ENCODE measurements at regions not wholly inside any gene's neighbourhood (a gene's known extent, or its start where the extent isn't known, plus 50 kb on each side); places are given as distances from the start of the nearest gene placed in this dataset.
A peak's percentile ranks its signal among the peaks of the same experiment; 100 is the strongest.

DNA sequence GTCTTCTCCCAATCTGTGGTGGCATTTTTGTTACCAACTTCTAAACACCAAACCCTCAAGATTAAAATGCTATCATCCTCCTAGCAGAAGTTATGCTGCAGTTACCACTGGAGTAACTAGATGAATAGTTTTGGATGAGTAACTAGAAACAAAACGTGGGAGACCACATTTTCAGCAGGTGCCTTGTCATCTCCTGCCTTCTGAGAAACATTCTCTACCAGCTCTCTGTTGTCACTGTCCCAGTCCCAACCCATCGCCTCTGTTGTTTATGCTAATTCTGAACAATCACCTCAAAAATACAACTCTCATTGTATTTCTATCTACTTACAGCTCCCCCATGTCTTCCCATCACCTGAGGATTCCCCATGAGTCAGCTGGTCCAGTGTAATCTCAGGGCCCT, 652.5 kb upstream of the ADAMTS16 start:
- no peak for DNase-seq (ENCODE audit: low read depth)

DNA sequence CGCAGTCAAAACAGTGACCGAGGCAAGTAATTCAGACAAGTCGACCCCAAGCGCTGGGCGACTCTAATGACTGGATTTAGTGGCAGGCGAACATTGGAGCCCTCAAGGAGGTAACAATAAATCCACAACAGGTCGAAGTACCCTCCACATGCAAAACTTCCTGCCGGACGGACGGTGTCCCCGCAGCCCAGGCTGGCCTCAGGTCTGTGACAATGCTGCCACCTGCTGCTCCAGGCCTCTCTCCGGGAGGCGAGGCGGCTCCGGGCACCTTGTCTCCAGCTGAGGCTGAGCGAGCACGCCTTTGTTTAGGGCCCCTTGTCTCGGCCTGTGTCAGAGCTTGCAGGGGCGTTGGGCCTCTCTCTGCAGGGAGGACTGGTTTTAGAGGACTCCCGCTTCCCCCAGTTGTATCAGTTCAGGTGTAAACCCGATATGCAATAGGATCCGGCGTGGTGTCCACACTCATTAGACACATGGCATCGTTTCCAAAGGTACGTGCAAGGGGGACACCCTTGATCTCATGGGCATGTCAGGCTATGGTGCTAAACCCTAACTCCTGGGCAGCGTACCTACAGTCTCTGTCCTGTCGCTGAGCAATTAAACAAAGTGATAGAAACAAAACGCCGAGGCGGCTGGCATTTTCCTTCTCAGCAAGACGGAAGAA, 628.0 kb upstream of the ADAMTS16 start:
- DNase-seq (ENCODE audit: low read depth) = no peak

DNA sequence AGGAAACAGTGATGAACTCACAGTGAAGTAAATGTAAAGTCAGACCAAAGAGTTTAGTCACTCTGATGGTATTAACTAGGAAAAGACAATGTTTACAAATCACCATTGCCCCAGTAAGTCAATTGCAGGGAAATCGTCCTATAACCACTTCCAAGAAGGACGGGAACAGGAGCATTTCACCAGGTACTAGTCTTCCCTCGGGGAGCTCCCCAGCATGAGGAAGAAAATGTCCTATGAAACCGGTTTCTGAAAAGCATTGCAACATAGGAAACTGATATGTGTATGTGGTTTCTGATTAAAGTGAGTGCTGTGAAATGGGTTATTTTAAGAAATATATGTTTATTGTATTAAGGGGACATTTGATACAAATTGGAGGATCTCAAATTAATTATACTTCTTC, 626.7 kb upstream of the ADAMTS16 start:
- DNase-seq (ENCODE audit: low read depth) = no peak

DNA sequence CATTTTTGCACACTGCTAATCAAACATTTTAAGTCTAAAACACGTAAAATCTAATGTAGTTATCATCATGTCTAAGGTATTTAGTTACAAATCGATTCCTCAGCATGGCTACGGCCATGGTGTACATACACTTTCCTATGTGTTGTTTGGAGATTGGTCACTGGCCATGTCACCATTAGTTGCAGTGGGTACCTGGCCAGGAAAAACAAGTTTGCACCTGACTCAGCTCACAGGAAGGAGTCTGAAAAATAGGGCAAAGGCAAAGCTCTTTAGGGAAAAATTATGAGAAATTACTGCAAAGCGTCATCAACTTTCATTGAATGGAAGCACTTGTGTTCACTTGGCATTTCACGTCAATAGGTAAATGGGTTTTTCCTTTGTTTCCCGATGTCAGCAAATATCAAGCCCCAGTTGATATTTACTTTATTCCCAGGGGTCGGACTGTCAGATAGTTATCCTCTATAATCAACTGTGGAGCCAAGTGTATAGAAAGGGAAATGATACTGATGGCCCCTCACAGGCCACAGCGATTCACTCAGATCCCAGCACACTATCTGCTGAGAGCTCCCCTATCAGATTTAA, 626.0 kb upstream of the ADAMTS16 start:
- no peak for DNase-seq (ENCODE audit: low read depth)

DNA sequence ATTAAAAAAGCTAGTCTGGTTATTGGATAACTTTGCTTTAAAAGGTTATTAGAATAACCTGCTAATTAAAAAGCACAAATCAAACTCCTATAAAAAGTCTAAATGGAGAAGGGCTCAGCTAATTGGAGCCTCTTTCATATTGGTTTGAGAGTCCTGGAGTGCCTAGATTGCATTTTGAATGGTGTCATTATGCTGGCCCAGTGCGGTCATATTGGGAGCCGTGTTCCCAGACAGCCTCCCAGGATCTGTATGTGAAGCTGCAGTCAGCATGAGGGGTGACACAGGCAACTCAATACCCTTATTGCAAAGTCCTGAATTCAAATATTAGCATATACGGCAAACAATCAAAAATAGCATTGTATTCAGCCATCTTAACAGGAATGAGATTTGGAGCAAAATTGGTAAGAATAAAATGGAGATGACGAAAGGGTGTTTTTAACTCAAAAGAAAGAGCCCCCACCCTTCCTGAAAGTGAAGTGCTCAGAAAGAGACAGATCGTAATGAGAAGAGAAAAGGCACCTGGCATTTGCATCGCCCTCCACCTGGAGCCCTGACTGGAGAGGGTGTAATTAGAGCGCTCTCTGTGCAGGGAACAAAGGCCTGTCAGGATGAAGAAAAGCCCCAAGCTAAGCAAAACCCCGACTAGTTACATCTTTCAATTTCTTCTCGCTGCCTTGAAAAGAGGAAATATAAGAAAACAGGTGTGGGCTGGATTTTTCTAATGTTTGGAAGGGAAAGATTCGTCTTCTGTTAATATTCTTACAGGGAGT, 621.0 kb upstream of the ADAMTS16 start:
- no peak for DNase-seq (ENCODE audit: low read depth)

DNA sequence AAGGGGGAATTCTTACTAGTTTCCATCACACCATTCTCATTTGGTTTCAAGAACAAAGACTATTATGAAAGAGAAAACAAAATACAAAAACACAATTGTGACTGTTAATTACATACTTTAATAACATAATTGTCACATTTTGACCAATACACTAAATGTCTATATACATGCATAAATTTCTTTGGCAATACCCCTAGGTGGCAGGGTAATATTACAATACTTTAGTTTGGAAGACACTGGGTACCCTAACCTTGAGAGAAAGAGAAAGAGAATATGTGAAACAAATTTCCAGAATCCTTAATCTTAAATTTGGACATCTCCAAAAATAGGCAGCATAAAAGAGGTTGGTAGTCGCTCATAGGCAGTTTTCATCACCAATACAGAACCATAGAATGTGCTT, 619.6 kb upstream of the ADAMTS16 start:
- no peak for DNase-seq (ENCODE audit: low read depth)

DNA sequence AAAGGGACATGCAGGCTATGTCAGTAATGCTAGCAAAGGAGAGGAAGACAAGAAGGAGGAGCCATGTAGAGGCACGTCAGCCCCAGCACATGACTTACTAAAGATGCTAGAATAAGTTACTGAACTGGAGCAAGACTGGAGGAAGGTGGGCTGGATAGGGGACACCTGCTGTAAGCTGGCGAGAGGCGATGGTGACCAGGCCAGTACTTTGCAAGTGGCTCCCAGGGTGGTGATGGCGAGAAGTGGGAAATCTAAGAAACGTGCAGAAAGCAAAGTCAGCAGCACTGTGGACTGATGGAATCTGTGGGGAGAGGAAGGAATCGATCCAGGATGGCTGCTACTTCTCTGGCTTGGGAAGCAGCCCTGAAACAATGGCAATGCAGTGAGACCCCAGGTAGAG, 617.1 kb upstream of the ADAMTS16 start:
- DNase-seq (ENCODE audit: low read depth) = no peak

DNA sequence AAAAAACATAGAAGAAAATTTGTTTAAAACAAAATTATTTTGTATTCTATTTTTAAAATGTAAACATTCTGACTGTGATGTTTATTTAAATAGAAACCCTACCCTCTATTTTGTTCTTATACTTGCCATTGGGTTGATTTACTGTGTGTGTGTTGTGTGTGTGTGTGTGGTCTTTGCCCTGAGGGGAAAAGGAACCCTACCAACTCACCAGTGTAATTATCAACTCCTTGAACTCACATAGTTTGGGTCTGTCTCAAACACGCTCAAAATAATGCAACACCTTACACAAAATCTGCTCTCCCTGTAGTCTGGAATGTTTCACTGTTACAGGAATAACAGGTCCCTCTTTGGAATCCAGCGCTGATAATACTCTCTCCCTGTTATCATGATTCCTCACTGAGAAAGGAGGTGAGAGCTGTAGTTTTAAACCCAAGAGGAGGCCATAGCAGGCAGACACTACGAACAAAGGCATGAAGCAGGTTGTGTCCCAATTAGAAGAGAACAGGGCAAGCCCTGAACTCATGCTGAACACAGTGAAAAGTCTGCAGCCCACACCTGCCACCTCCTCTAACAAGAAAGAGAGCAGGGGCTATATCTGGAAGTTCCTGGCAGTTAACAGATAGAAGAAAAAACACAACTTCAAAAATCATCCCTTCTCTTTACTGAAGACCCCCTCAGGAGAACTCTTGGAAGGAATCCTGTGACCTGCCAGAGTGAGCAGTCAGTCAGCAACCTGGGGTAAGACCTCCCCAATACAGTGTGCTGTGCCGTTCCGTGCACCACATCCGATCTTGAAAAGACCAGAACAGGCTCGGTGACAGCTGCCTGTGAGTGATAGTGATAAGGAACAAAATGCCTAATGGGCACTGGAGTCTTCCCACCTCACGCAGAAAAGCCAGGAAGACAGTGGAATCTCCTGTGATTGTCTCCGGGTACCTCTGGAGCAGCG, 608.1 kb upstream of the ADAMTS16 start:
- no peak for DNase-seq (ENCODE audit: low read depth)

DNA sequence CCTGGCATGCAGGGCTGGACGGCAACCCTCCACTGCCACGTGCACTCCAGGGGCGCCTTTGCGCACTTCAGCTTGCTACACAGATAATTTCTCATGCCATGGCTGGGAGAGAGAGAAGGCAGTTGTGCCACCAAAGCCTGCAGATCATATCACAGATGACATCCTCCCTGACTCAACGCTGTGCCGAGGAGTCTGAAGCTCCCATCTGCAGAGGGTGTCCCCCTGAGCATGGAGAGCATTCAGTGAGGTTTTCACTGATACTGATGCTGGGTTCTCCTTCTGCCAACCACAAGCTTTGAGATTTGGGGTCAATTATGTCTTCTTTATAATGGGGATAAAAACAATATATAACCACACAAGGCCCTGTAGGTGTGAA, 607.4 kb upstream of the ADAMTS16 start:
- no peak for DNase-seq (ENCODE audit: low read depth)

DNA sequence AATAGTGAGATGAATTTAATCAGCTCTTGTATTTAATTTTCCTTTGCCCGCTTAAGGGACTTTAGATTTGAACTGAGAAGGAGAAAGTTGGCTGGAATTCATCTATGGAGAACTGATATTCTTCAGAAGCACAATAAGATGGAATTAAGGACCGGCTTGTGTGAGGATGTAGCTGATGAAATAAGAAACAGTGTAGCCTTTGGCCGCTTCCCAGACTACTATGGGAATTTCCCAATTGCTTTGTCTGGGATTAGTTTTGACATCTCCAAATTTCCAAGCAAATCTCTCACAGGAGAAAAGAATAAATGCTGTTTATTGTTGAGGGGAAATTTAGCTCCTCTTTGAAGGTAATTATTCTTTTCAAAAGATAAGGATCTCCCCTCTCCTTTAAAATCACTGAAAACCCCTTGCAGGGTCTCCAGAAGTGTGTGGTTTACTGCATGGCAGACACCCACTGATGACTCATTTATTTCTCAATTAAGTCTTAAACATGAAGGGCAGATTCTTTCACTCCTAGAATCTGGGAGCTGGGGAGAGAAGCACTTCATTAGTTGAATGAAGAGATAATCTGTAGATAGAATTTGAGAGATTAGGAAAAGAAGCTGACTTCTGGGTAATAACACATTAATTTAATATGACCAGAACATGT, 606.5 kb upstream of the ADAMTS16 start:
- DNase-seq (ENCODE audit: low read depth) = no peak

DNA sequence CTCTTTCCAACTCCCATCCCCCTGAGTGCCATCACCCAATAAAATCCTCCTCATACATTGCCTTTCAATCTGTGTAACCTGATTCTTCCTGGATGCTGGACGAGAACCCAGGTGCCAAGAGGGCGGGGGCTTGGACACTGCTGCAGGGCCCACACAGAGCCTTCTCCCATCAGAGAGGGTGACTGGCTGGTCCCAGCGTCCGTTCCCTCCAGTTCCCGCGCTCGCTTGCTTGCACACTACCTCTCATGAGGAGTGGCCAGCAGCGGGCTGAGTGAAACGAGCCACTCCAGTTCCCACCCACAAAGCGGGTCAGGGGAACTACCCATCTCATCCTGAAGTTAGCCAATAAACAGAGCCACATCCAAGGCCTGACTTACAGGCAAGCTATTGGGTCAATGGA, 602.6 kb upstream of the ADAMTS16 start:
- DNase-seq (ENCODE audit: low read depth) = no peak

DNA sequence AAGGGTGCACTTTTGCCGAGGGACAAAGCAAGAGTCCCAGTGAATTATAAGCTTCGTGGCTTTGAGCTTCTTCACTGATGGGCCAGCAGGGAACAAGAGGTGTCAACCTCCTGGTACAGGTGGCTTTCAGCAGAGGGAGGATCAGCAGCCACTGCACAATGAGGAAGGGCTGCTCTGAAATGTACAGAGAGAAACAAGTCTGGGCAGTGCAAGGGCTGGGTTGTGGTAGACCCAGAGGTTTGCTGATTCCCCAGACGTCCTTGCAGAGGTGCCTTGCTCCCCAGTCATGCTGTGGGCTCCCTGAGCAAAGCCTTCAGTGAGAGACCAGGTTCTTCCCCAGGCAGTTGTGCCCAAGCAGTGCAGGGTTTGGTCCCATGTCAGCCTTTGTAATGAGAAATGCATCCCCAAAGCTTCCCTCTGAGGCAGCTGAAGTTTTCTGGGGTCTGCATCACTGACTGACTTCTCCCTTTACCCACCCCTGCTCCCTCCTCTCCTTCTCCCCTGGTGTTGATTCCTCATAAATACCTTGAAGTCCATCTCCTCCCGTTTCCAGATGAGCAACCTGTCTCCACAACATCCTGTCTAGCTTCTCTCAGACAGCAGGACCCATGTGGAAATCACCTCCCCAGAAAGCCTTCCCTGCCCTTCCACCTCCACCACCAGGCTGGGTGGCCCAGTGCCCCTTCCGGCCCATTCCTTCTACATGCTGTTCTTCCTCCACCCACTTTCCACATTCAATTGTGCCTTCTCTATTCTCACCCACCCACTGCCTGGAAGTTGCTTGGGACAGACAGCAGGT, 599.6 kb upstream of the ADAMTS16 start:
- DNase-seq (ENCODE audit: low read depth) = no peak

DNA sequence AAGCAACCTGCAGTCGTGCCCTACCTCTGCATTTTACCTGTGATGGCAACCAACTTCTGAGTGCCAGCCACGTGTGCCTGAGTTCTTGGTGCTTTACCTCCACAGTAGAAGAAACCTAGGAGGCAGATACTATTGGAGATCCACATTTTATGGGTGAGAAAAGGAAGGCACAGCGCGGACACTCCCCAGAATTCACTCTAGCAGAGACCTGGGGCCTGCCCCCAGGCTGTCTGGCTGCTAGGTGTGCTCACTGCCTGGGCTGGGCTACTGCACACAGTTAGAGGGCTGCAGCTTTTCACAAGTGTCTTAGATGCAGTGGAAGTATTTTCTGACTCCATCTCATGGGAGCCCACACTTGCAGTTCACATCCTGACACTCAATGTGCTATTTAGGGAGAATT, 598.8 kb upstream of the ADAMTS16 start:
- no peak for DNase-seq (ENCODE audit: low read depth)

DNA sequence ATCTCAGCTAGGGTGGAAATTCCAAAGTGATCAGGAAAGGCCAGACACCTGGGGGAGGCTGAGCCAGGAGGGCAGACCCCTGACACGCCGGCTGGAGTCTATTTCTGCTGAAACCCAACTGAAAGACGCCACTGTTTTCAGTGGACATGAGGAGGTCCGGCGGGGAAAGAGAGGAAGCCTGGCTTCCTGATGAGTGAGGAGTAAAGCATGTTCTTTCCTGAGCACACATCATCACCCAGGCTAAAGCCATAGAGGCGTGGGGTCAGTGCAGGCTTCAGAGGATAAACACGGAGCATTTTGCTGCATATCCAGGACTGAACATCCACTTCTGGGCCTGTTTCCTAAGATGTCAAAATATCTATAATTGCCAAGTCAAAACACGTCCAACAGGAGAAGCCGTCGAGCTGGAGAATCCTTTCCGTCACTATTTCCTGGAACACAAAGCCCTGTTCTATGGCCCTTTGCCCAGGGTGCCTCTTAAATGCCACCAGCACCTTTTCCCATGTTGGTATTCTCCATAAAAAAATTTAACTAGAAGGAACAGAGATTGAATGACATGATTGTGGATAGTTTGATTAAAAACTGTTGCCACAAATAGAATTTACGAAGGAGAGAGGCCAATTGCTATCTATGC, 597.9 kb upstream of the ADAMTS16 start:
- DNase-seq (ENCODE audit: low read depth) = no peak

DNA sequence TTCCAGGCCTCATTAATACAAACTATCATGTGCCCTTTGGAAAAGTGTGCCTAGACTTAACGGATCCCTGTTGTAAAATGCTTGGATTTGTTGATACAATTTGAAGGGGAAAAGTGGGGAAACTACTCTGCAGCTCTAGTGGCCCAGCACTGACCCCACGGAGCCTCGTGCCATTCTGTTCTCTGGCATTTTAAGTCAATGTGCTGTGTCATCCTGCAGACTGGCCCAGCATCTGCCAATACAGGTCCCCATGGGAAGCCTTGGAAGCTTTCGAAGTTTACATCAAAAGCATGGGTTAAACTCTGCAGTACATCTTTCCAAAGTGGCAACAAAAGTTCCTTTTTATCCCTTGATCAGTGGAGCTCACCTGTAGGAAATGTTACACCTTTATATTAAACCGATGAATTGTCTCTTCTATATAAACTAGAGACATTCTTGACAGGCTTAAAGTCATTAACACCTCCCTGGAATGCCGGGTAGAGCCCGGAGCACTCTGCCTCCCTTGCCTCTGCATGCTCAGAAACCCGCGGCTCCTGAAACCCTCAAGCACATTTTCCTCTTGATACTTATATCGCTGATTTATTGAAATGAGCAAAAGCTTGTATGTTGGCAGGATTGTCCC, 596.0 kb upstream of the ADAMTS16 start:
- DNase-seq (ENCODE audit: low read depth) = no peak

DNA sequence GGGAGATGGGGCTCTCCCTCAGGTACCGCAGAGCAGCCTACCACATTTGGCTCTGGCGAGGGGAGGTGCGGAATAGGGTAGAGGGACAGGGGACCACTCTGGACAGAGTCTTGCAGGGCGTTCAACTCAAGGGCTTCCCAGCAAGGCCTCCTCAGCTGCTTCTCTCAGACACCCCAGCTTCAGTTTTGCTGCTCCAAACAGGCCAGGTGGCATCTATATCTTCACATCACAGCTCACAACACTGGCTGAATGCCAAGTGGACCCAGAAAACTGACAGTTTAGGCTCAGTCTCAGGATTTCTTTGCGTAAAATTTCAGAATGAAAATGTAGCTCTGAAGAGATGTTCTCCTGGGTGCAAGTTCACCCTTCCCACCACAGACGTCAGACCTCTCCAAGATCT, 592.6 kb upstream of the ADAMTS16 start:
- DNase-seq (ENCODE audit: low read depth) = no peak

DNA sequence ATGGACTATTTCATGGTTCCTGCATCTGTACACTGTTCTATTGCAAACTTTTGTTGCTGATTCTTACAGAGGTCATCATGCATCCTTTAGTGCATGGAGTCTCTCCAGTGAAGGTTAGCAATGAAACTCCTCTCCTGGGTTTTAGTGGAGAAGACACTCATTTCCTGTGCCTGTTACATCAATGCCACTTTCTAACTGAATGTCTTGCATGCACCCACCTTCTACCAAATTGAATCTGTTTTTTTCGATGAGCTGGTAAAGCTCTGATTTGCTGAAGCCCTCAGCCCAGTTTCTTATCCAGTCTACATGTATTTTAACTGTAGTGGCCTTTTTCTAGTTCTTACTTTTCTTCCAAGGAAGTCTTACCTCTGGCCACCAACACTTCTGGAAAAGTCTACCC, 591.8 kb upstream of the ADAMTS16 start:
- no peak for DNase-seq (ENCODE audit: low read depth)

DNA sequence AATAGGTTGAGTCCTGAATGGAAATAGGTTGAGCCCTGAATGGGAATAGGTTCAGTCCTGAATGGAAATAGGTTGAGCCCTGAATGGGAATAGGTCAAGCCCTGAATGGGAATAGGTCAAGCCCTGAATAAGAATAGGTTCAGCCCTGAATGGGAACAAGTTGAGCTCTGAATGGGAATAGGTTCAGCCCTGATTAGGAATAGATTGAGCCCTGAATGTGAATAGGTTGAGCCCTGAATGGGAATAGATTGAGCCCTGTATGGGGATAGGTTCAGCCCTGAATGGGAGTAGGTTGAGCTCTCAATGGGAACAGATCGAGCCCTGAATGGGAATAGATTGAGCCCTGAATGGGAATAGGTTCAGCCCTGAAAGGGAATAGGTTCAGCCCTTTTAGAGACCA, 590.8 kb upstream of the ADAMTS16 start:
- no peak for DNase-seq (ENCODE audit: low read depth)

DNA sequence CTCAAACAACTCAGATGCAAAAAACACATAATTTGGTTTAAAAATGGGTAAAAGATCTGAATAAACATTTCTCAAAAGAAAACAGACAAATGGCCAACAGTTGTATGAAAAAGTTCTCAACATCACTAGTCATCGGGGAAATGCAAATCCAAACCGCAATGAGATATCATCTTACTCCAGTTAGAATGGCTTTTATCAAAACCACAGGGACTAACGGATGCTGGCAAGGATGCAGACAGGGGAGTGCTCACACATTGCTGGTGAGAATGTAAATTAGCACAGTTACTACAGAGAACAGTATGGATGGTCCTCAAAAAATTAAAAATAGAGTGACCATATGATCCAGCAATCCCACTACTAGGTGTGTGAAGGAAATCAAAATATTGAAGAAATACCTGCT, 589.1 kb upstream of the ADAMTS16 start:
- DNase-seq (ENCODE audit: low read depth) = peak; percentile 70

DNA sequence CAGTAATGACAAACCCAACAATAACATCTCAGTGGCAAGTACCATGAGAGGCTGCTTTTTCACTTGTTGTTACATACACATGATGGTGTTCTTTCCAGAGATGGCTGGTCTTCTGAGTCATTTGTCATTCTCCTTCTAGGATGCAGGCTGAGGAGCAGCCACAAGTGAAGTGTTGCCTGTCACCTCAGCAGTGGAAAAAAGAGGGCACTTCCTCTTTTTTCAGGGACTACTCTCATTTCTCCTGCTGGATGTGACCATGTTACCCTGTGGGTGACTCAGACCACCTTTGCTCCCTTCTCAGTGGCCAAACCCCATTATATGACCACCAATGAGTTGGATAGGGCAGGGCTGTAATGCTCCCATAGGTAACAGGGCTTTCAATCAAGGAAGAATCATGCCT, 587.0 kb upstream of the ADAMTS16 start:
- DNase-seq (ENCODE audit: low read depth) = no peak

Measured in LHCN-M2 (cell line).